Vagina (tissue), 2 donors: ENCODE measurements at regions not wholly inside any gene's neighbourhood (a gene's known extent, or its start where the extent isn't known, plus 50 kb on each side); places are given as distances from the start of the nearest gene placed in this dataset.

Experiments
- POLR2A ChIP-seq, 2 donors: fragments of 450-650 bp; IDR thresholded peaks; one replicate each; pipeline ENCODE4 v1.6.1; 2017; ENCODE audit warnings: antibody characterized with exemption in 2 of 2, mild to moderate bottlenecking in 2 of 2, moderate library complexity in 2 of 2
- POLR2AphosphoS5 ChIP-seq, 2 donors: sonication (generic); formaldehyde crosslinking; IDR thresholded peaks; one replicate each; pipeline ENCODE4 v1.9.0; 2017; ENCODE audit warnings: antibody characterized with exemption in 2 of 2, mild to moderate bottlenecking in 2 of 2, low read depth in 1 of 2; ENCODE audit not compliant: insufficient read depth in 1 of 2
- TF ChIP-seq, protein P1 (sequence below), 3 experiments: fragments of 450-650 bp in 2 of 3; fragments of 200-600 bp in 1 of 3; sonication (generic) in 1 of 3; IDR thresholded peaks; one replicate each; pipeline ENCODE4 v1.5.1; 2017 to 2019; ENCODE audit warnings: antibody characterized with exemption in 3 of 3, mild to moderate bottlenecking in 2 of 3, moderate library complexity in 2 of 3

DNA sequence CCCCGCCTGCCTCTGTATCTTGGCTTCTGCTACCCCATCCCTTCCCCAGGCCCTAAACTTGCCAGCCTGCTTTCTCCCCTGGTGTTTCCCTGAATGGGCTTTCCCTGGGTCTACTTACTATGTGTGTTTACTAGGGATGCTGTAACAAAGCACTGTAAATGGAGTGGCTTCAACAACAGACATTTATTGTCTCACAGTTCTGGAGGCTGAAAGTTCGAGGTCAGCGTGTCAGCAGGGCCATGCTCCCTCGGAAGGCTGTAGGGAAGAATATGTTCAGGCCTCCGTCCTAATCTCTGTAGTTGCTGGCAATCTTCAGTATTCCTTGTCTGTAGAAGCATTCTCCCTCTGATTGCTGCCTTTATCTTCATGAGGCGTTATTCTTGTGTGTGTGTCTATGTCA lies 113.6 kb downstream of the DDX1 start:
- TF ChIP-seq POLR2AphosphoS5 (IDR thresholded peaks at IDR 0.05; ENCODE audit: insufficient read depth in 1 of 2, low read depth in 1 of 2) (no peak), POLR2A (IDR thresholded peaks at IDR 0.05) (no peak)
- TF ChIP-seq, protein P1, sequence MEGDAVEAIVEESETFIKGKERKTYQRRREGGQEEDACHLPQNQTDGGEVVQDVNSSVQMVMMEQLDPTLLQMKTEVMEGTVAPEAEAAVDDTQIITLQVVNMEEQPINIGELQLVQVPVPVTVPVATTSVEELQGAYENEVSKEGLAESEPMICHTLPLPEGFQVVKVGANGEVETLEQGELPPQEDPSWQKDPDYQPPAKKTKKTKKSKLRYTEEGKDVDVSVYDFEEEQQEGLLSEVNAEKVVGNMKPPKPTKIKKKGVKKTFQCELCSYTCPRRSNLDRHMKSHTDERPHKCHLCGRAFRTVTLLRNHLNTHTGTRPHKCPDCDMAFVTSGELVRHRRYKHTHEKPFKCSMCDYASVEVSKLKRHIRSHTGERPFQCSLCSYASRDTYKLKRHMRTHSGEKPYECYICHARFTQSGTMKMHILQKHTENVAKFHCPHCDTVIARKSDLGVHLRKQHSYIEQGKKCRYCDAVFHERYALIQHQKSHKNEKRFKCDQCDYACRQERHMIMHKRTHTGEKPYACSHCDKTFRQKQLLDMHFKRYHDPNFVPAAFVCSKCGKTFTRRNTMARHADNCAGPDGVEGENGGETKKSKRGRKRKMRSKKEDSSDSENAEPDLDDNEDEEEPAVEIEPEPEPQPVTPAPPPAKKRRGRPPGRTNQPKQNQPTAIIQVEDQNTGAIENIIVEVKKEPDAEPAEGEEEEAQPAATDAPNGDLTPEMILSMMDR (IDR thresholded peaks at IDR 0.05): no peak
